ENCODE measurements at regions not wholly inside any gene's neighbourhood (a gene's known extent, or its start where the extent isn't known, plus 50 kb on each side); places are given as distances from the start of the nearest gene placed in this dataset.

- no peak overlapping the region for H3K4me2 ChIP-seq
- H3K27ac ChIP-seq: no peak overlapping the region
- no peaks in the 10 kb centered on the region for H3K36me3 ChIP-seq
- no peak for TF ChIP-seq Cebpa-rat (IDR thresholded peaks at IDR 0.05)
- H3K4me3 ChIP-seq: no peak overlapping the region
- H3K4me1 ChIP-seq: peaks cover 0 to 7% (median 6%) of the 10 kb centered on the region in 10 experiments; a peak in 11 of 20 replicates
- H4K20me1 ChIP-seq: no peaks in the 10 kb centered on the region
- no peak overlapping the region for H3K9ac ChIP-seq
- no peaks in the 10 kb centered on the region for H3K9me3 ChIP-seq (replicated peaks in 1 of 11)
- H3K27me3 ChIP-seq: no peaks in the 10 kb centered on the region
Observed at GRCh38 chr9:106644661-106645060, 218.3 kb upstream of the ZNF462 start.

- no peaks in the 10 kb centered on the region for H3K9me3 ChIP-seq (replicated peaks in 1 of 11)
- H3K9ac ChIP-seq: no peak overlapping the region
- H4K20me1 ChIP-seq: no peaks in the 10 kb centered on the region
- no peak overlapping the region for H3K27ac ChIP-seq
- no peak overlapping the region for H3K4me3 ChIP-seq
- no peaks in the 10 kb centered on the region for H3K4me1 ChIP-seq
- no peak overlapping the region for H3K4me2 ChIP-seq
- no peaks in the 10 kb centered on the region for H3K27me3 ChIP-seq
- TF ChIP-seq Cebpa-rat (IDR thresholded peaks at IDR 0.05): no peak
- H3K36me3 ChIP-seq: no peaks in the 10 kb centered on the region
Observed at GRCh38 chr9:106648799-106649198, 214.2 kb upstream of the ZNF462 start.

- Histone ChIP-seq H3K27me3 (no peaks in the 10 kb centered on the region), H4K20me1 (no peaks in the 10 kb centered on the region), H3K4me1 (no peaks in the 10 kb centered on the region), H3K4me3 (no peak overlapping the region), H3K36me3 (no peaks in the 10 kb centered on the region), H3K27ac (no peak overlapping the region), H3K4me2 (no peak overlapping the region), H3K9ac (no peak overlapping the region), H3K9me3 (replicated peaks in 1 of 11) (no peaks in the 10 kb centered on the region)
- no peak for TF ChIP-seq Cebpa-rat (IDR thresholded peaks at IDR 0.05)
Observed at GRCh38 chr9:106649664-106650063, 213.3 kb upstream of the ZNF462 start.

DNA sequence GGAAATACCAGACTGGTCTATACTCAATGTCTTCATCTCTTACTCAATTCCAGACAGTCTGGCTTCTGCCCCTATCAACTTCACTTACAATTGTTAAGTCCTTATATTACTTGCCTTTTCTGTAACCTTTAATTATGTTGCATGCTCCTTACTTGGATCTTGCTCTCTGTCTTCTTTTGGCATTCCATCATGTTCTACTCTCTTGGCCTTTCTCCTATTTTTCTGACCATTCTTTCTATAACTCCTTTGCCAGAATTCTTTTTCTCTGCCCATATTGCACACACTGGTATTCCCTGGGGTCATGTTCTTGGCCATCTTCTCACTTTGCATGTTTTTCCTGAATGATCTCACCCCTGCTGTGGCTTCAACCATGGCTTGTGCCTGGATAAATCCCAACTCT lies 209.8 kb upstream of the ZNF462 start:
- Histone ChIP-seq H3K9me3 (replicated peaks in 1 of 11) (no peaks in the 10 kb centered on the region), H3K4me3 (no peak overlapping the region), H3K27me3 (no peaks in the 10 kb centered on the region), H3K4me1 (peaks cover 0 to 8% (median 4%) of the 10 kb centered on the region in 10 experiments; a peak in 6 of 20 replicates), H3K9ac (no peak overlapping the region), H3K27ac (no peak overlapping the region), H3K4me2 (no peak overlapping the region), H4K20me1 (no peaks in the 10 kb centered on the region), H3K36me3 (no peaks in the 10 kb centered on the region)
- TF ChIP-seq Cebpa-rat (IDR thresholded peaks at IDR 0.05): no peak

- no peaks in the 10 kb centered on the region for H3K9me3 ChIP-seq (replicated peaks in 1 of 11)
- no peak overlapping the region for H3K4me2 ChIP-seq
- no peak overlapping the region for H3K27ac ChIP-seq
- no peak for TF ChIP-seq Cebpa-rat (IDR thresholded peaks at IDR 0.05)
- H3K4me3 ChIP-seq: no peak overlapping the region
- peaks cover 0 to 11% (median 6%) of the 10 kb centered on the region in 10 experiments; a peak in 6 of 20 replicates for H3K4me1 ChIP-seq
- H3K9ac ChIP-seq: no peak overlapping the region
- no peaks in the 10 kb centered on the region for H3K27me3 ChIP-seq
- no peaks in the 10 kb centered on the region for H3K36me3 ChIP-seq
- H4K20me1 ChIP-seq: no peaks in the 10 kb centered on the region
Observed at GRCh38 chr9:106655966-106656365, 207.0 kb upstream of the ZNF462 start.

- no peak overlapping the region; a peak in 1 of 22 replicates for H3K27ac ChIP-seq
- no peak overlapping the region for H3K9ac ChIP-seq
- H3K27me3 ChIP-seq: no peaks in the 10 kb centered on the region
- peak overlapping the region in 5 of 11 experiments; percentile 16 to 31 (median 29); a peak in 3 of 22 replicates for H3K4me2 ChIP-seq
- H3K36me3 ChIP-seq: no peaks in the 10 kb centered on the region
- H3K9me3 ChIP-seq (replicated peaks in 1 of 11): no peaks in the 10 kb centered on the region
- peaks cover 0 to 11% (median 6%) of the 10 kb centered on the region in 10 experiments; a peak in 6 of 20 replicates for H3K4me1 ChIP-seq
- TF ChIP-seq Cebpa-rat (IDR thresholded peaks at IDR 0.05): 0 out of 22 replicates have a peak, but pooled peaks of 1 of the 11 experiments have one; percentile 16
- H3K4me3 ChIP-seq: no peak overlapping the region
- H4K20me1 ChIP-seq: no peaks in the 10 kb centered on the region
Observed at GRCh38 chr9:106657926-106658325, 205.0 kb upstream of the ZNF462 start.

DNA sequence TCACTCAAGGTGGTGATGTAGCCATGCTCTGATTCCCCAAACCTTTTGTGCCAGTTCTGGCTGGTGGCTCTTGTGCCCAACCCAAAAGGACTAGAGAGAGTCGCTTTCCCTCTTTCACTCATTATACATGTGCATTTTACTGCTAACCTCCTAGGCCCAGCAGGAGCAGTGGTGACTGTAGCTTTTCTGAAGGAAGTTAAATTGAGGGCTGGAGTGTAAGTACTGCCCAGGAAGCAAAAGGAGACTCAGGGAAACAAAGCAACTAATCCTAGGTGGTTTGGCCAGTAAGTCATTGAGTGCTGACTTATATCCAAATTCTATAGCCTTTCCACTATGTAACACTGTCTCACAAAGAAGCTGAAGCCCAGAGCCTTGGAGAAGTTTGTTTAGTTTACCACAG lies 194.4 kb upstream of the ZNF462 start:
- H3K4me1 ChIP-seq: no peaks in the 10 kb centered on the region
- H4K20me1 ChIP-seq: no peaks in the 10 kb centered on the region
- no peak for TF ChIP-seq Cebpa-rat (IDR thresholded peaks at IDR 0.05)
- no peak overlapping the region for H3K4me3 ChIP-seq
- H3K9ac ChIP-seq: no peak overlapping the region
- H3K4me2 ChIP-seq: no peak overlapping the region
- no peak overlapping the region for H3K27ac ChIP-seq
- no peaks in the 10 kb centered on the region for H3K9me3 ChIP-seq (replicated peaks in 1 of 11)
- no peaks in the 10 kb centered on the region for H3K27me3 ChIP-seq
- H3K36me3 ChIP-seq: no peaks in the 10 kb centered on the region

DNA sequence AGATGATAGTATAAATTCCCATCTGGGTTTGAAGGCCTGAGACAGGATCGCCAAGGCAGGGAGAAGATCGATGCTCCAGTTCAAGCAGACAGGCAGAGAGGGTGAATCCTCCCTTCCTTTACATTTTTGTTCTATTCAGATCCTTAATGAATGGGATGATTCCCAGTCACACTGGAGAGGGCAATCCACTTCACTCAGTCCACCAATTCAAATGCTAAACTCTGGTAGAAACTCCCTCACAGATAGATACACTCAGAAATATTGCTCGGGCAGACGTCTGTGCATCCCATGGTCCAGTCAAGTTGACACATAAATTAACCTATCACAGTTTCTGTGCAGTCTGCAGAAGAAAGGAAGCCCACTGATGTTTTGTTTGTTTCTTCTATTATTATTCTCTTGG lies 193.1 kb upstream of the ZNF462 start:
- H3K9ac ChIP-seq: no peak overlapping the region
- no peaks in the 10 kb centered on the region for H3K9me3 ChIP-seq (replicated peaks in 1 of 11)
- H4K20me1 ChIP-seq: no peaks in the 10 kb centered on the region

GRCh38 chr9:106670418-106670817 lies 192.5 kb upstream of the ZNF462 start:
- Histone ChIP-seq H3K36me3 (no peaks in the 10 kb centered on the region), H3K27ac (no peak overlapping the region), H3K4me3 (no peak overlapping the region), H3K4me1 (no peaks in the 10 kb centered on the region), H3K9me3 (replicated peaks in 1 of 11) (no peaks in the 10 kb centered on the region), H3K9ac (no peak overlapping the region), H3K4me2 (no peak overlapping the region), H4K20me1 (no peaks in the 10 kb centered on the region), H3K27me3 (no peaks in the 10 kb centered on the region)
- TF ChIP-seq Cebpa-rat (IDR thresholded peaks at IDR 0.05): no peak

More for the DNA sequence above, 193.1 kb upstream of the ZNF462 start:
- no peak for TF ChIP-seq Cebpa-rat (IDR thresholded peaks at IDR 0.05)
- no peak overlapping the region for H3K4me2 ChIP-seq
- no peaks in the 10 kb centered on the region for H3K27me3 ChIP-seq
- no peak overlapping the region for H3K27ac ChIP-seq
- H3K36me3 ChIP-seq: no peaks in the 10 kb centered on the region
- H3K4me3 ChIP-seq: no peak overlapping the region
- no peaks in the 10 kb centered on the region for H3K4me1 ChIP-seq

DNA sequence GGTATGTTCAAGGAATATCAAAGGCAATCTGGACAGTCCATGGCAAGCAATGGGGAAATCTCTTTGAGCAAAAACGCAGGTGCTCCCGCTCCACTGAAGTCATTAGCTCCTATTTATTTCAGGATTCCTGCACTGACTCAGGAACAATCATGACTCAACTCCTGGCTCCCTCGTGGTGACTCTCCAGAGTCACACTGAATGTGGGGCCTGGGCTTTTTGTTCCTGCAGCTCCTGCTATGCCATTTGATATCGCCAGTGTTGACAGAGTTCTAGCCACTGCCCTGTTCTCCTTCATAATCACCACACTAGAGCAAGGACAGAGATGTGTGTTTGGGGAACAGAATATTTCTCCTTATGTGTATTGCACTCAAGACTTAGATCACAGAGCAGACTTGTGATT lies 187.2 kb upstream of the ZNF462 start:
- Histone ChIP-seq H3K4me2 (no peak overlapping the region), H3K4me3 (no peak overlapping the region), H3K27ac (no peak overlapping the region), H3K4me1 (no peaks in the 10 kb centered on the region), H3K9ac (no peak overlapping the region), H3K9me3 (replicated peaks in 1 of 11) (no peaks in the 10 kb centered on the region), H4K20me1 (no peaks in the 10 kb centered on the region), H3K27me3 (no peaks in the 10 kb centered on the region), H3K36me3 (no peaks in the 10 kb centered on the region)
- TF ChIP-seq Cebpa-rat (IDR thresholded peaks at IDR 0.05): no peak

Measured in BLaER1 treated with 17β-estradiol and CSF1 and Interleukin-3, amounts not matched to agents 10 nM and 100 nM (cell line).